SK-N-SH treated with all-trans-retinoic acid at 6 μM for 48 hours (cell line): ENCODE measurements at regions not wholly inside any gene's neighbourhood (a gene's known extent, or its start where the extent isn't known, plus 50 kb on each side); places are given as distances from the start of the nearest gene placed in this dataset.

Experiments
- ATAC-seq: fragments of 200-7000 bp; cut with Tn5 transposase; 3 replicates; pipeline ENCODE4 v1.9.1; 2020; ENCODE audit warnings: mild to moderate bottlenecking, moderate library complexity
- ARNTL ChIP-seq: fragments of 450-650 bp; formaldehyde crosslinking; IDR thresholded peaks from 2 replicates; pipeline ENCODE4 v1.5.0; 2020; ENCODE audit warnings: low read depth, mild to moderate bottlenecking, moderate library complexity, borderline replicate concordance
- BACH2 ChIP-seq: fragments of 250-450 bp; sonication (Bioruptor Pico); IDR thresholded peaks from 2 replicates; pipeline ENCODE4 v1.9.0; 2021; ENCODE audit warnings: mild to moderate bottlenecking, borderline replicate concordance
- CSRNP3 ChIP-seq: fragments of 250-450 bp; sonication (Bioruptor Pico); IDR thresholded peaks from 2 replicates; pipeline ENCODE4 v1.5.1; 2021; ENCODE audit warnings: mild to moderate bottlenecking, moderate library complexity
- ESRRG ChIP-seq: fragments of 250-450 bp; sonication (Bioruptor Pico); IDR thresholded peaks from 2 replicates; pipeline ENCODE4 v1.6.1; 2021; ENCODE audit warnings: mild to moderate bottlenecking
- GLIS3 ChIP-seq: fragments of 250-450 bp; sonication (Bioruptor Pico); IDR thresholded peaks from 2 replicates; pipeline ENCODE4 v1.5.0; 2020; ENCODE audit warnings: mild to moderate bottlenecking, moderate library complexity
- ISL1 ChIP-seq: fragments of 250-450 bp; sonication (Bioruptor Pico); IDR thresholded peaks from 2 replicates; pipeline ENCODE4 v2.1.2; 2022; ENCODE audit warnings: mild to moderate bottlenecking, moderate library complexity
- OSR1 ChIP-seq: fragments of 250-450 bp; sonication (Bioruptor Pico); IDR thresholded peaks from 2 replicates; pipeline ENCODE4 v1.8.0; 2022; ENCODE audit warnings: moderate library complexity, mild to moderate bottlenecking, inconsistent platforms
- POU6F1 ChIP-seq: fragments of 250-450 bp; sonication (Bioruptor Pico); IDR thresholded peaks from 2 replicates; pipeline ENCODE4 v1.8.0; 2021; ENCODE audit warnings: low read depth, mild to moderate bottlenecking, moderate library complexity, borderline replicate concordance
- PPARA ChIP-seq: fragments of 250-450 bp; sonication (Bioruptor Pico); IDR thresholded peaks from 2 replicates; pipeline ENCODE4 v1.5.0; 2020; ENCODE audit warnings: mild to moderate bottlenecking, borderline replicate concordance
- RARB ChIP-seq: fragments of 250-450 bp; sonication (Bioruptor Pico); IDR thresholded peaks from 2 replicates; pipeline ENCODE4 v1.8.0; 2021; ENCODE audit warnings: mild to moderate bottlenecking, moderate library complexity
- SNAI2 ChIP-seq: fragments of 250-450 bp; sonication (Bioruptor Pico); IDR thresholded peaks from 2 replicates; pipeline ENCODE4 v1.5.0; 2020; ENCODE audit warnings: mild to moderate bottlenecking, moderate library complexity
- ZC3H10 ChIP-seq: fragments of 250-450 bp; sonication (Bioruptor Pico); IDR thresholded peaks from 2 replicates; pipeline ENCODE4 v1.5.1; 2021; ENCODE audit warnings: mild to moderate bottlenecking, moderate library complexity
- ZFP3 ChIP-seq: fragments of 250-450 bp; sonication (Bioruptor Pico); IDR thresholded peaks from 2 replicates; pipeline ENCODE4 v1.5.0; 2020; ENCODE audit warnings: mild to moderate bottlenecking, moderate library complexity
- ZFP30 ChIP-seq: fragments of 450-650 bp; formaldehyde crosslinking; IDR thresholded peaks from 2 replicates; pipeline ENCODE4 v1.5.0; 2022; ENCODE audit warnings: mild to moderate bottlenecking, moderate library complexity
- ZNF565 ChIP-seq: fragments of 450-650 bp; formaldehyde crosslinking; conservative IDR thresholded peaks from 2 replicates; pipeline ENCODE4 v1.5.0; 2020; ENCODE audit warnings: low read depth, mild to moderate bottlenecking, moderate library complexity
- ZNF8 ChIP-seq: fragments of 450-650 bp; formaldehyde crosslinking; IDR thresholded peaks from 2 replicates; pipeline ENCODE4 v1.5.0; 2020; ENCODE audit warnings: mild to moderate bottlenecking, moderate library complexity
- TF ChIP-seq, protein P1 (sequence below): fragments of 250-450 bp; sonication (Bioruptor Pico); IDR thresholded peaks from 2 replicates; pipeline ENCODE4 v1.8.0; 2020; ENCODE audit warnings: mild to moderate bottlenecking, moderate library complexity, borderline replicate concordance
- TF ChIP-seq, protein P2 (sequence below): fragments of 250-450 bp; sonication (Bioruptor Pico); IDR thresholded peaks from 2 replicates; pipeline ENCODE4 v1.5.1; 2020; ENCODE audit warnings: low read depth, mild to moderate bottlenecking, moderate library complexity
- TF ChIP-seq, protein P3 (sequence below): fragments of 250-450 bp; sonication (Bioruptor Pico); IDR thresholded peaks from 2 replicates; pipeline ENCODE4 v1.5.0; 2020; ENCODE audit warnings: mild to moderate bottlenecking, moderate library complexity

GRCh38 chr2:221060376-221060775 is 511.7 kb downstream of the EPHA4 start:
- TF ChIP-seq ZNF565 (CRISPR knock-in tag) (no peak), ARNTL (no peak), PPARA (no peak), SNAI2 (no peak), ZC3H10 (CRISPR knock-in tag) (no peak), ESRRG (CRISPR knock-in tag) (no peak), ZFP3 (no peak), CSRNP3 (CRISPR knock-in tag) (no peak), RARB (CRISPR knock-in tag) (no peak), ISL1 (CRISPR knock-in tag) (no peak), OSR1 (no peak), POU6F1 (CRISPR knock-in tag) (no peak), ZFP30 (no peak)
- TF ChIP-seq, protein P1, sequence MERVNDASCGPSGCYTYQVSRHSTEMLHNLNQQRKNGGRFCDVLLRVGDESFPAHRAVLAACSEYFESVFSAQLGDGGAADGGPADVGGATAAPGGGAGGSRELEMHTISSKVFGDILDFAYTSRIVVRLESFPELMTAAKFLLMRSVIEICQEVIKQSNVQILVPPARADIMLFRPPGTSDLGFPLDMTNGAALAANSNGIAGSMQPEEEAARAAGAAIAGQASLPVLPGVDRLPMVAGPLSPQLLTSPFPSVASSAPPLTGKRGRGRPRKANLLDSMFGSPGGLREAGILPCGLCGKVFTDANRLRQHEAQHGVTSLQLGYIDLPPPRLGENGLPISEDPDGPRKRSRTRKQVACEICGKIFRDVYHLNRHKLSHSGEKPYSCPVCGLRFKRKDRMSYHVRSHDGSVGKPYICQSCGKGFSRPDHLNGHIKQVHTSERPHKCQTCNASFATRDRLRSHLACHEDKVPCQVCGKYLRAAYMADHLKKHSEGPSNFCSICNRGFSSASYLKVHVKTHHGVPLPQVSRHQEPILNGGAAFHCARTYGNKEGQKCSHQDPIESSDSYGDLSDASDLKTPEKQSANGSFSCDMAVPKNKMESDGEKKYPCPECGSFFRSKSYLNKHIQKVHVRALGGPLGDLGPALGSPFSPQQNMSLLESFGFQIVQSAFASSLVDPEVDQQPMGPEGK (CRISPR knock-in tag): no peak
- TF ChIP-seq, protein P2, sequence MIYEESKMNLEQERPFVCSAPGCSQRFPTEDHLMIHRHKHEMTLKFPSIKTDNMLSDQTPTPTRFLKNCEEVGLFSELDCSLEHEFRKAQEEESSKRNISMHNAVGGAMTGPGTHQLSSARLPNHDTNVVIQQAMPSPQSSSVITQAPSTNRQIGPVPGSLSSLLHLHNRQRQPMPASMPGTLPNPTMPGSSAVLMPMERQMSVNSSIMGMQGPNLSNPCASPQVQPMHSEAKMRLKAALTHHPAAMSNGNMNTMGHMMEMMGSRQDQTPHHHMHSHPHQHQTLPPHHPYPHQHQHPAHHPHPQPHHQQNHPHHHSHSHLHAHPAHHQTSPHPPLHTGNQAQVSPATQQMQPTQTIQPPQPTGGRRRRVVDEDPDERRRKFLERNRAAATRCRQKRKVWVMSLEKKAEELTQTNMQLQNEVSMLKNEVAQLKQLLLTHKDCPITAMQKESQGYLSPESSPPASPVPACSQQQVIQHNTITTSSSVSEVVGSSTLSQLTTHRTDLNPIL (CRISPR knock-in tag): no peak
- TF ChIP-seq, protein P3, sequence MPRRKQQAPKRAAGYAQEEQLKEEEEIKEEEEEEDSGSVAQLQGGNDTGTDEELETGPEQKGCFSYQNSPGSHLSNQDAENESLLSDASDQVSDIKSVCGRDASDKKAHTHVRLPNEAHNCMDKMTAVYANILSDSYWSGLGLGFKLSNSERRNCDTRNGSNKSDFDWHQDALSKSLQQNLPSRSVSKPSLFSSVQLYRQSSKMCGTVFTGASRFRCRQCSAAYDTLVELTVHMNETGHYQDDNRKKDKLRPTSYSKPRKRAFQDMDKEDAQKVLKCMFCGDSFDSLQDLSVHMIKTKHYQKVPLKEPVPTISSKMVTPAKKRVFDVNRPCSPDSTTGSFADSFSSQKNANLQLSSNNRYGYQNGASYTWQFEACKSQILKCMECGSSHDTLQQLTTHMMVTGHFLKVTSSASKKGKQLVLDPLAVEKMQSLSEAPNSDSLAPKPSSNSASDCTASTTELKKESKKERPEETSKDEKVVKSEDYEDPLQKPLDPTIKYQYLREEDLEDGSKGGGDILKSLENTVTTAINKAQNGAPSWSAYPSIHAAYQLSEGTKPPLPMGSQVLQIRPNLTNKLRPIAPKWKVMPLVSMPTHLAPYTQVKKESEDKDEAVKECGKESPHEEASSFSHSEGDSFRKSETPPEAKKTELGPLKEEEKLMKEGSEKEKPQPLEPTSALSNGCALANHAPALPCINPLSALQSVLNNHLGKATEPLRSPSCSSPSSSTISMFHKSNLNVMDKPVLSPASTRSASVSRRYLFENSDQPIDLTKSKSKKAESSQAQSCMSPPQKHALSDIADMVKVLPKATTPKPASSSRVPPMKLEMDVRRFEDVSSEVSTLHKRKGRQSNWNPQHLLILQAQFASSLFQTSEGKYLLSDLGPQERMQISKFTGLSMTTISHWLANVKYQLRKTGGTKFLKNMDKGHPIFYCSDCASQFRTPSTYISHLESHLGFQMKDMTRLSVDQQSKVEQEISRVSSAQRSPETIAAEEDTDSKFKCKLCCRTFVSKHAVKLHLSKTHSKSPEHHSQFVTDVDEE: no peak
- ATAC-seq: no peak

- no peak for ATAC-seq
- TF ChIP-seq SNAI2 (no peak), POU6F1 (CRISPR knock-in tag) (no peak), ISL1 (CRISPR knock-in tag) (no peak), ZFP30 (no peak), BACH2 (CRISPR knock-in tag) (no peak), ZNF8 (CRISPR knock-in tag) (no peak), PPARA (no peak)
Measured at GRCh38 chr2:221063568-221063967, 508.5 kb downstream of the EPHA4 start.

GRCh38 chr2:221064058-221064854 is 507.8 kb downstream of the EPHA4 start:
- TF ChIP-seq GLIS3 (CRISPR knock-in tag) (no peak), CSRNP3 (CRISPR knock-in tag) (no peak), ZFP30 (no peak), OSR1 (no peak), ARNTL (no peak), ZFP3 (no peak)
- TF ChIP-seq, protein P2 (CRISPR knock-in tag): no peak
- TF ChIP-seq, protein P3: no peak
- no peak for ATAC-seq
